Daoy (cell line): ENCODE measurements at regions not wholly inside any gene's neighbourhood (a gene's known extent, or its start where the extent isn't known, plus 50 kb on each side); places are given as distances from the start of the nearest gene placed in this dataset.

ENCODE experiments used
- DNase-seq: peaks from one replicate; pipeline ENCODE4 v3.0.0-alpha.2; 2015; ENCODE audit warnings: low read depth

DNA sequence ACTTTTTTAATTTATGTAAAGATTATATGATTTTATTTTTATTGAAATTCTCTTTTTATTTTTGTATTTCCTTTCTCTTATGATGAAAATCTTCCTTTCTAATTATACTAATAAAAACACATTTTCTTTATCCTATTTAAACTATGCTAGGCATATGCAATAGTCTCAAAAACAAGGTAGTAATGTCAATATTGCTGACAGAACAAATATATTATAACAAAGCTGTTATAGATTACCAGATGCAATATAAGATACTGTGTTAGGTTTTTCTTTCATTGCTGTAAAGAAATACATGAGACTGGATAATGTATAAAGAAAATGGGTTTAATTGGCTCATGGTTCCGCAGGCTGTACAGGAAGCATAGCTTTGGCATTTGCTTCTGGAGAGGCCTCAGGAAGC is 631.2 kb upstream of the SOX11 start:
- DNase-seq, result no peak

DNA sequence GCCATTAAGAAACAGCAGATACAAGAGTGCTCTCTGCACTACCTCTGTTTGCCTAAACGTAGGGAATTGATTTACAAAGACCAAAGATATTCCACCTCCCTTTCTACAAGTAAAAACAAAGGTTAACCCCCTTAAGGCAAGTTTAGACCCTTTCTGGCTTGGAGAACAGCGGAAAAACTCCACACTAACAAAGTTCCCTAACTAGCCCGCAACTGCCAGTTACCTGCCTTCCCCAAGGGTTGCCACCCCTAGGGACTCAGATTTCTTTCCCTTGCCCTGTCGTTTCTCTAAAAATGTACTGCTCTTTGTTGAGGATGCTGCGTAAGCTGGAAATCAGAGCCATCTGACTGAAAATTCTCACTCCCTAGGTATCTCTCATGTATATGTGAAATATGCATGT is 627.5 kb upstream of the SOX11 start:
- no peak for DNase-seq

DNA sequence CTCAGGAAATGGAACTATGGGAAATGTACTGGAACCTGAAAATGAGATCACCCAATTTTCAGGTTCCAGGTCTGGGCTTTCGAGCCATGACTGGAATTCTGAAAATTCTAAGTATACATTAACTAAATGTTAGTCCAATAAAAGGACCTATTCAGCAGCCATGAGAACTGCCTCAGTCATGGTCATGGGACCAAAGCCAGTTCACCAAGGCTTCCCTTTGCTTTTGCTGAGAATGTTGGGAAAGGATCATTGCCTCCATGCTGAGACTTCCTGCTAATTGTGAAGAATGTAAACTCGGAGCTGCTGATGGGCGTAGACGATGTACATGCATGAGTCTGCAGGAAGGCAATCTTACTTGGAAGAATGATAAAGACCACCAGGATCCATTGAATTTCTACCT is 624.4 kb upstream of the SOX11 start:
- DNase-seq, result no peak

DNA sequence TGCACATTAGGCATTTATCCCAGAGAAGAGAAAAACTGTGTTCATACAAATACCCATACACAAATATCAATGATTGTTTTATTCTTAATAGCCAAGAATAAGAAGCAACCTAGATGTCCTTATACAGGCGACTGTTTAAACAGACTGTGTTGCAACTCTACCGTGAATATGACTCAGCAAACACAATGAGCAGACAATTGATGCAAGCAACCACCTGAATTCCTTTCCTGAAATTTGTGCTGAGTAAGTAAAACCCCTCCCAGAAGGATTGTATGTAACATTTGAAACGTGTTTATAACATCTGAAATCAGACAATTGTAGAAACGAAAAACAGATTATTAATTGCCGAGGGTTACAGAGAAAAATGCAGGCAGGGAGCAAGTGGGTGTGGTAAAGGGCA is 621.9 kb upstream of the SOX11 start:
- DNase-seq, result peak; percentile 14

DNA sequence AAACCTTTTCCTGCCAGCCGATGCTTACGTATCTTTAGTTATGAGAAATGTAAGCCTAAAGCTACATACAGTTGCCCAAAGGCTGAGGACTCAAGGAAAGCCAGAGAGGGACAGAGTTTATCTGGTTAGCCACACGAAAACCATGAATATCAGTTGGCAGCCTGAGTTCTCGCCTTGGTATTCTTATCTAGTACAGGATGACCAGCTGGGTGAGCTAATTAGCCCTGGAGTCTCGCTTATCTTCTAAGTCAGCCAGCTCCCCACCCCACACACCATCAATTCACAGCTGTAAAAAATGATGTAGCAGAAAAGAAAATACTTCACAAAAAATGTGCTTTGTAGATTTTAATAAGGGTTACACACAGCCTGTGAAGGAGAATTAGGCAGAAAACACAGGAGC is 617.5 kb upstream of the SOX11 start:
- DNase-seq, result no peak

DNA sequence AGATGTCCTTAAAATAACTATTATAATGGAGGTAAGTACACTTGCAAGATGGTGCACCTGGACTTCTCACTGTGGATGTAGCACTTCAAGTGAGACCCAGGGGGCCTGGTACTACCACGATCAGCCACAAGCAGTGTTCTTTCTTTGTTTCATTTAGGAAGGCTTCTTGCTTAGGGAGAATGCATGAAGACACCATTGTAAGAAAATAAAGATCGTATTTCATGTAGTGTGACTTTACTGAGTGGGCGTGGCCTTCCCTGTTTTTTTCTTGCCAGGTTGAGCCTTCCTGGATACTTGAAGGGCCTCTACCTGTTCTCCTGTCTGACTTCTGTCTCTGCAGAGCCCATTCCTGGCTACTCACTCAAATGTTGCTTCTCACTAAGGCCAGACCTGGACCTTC is 615.6 kb upstream of the SOX11 start:
- no peak for DNase-seq

DNA sequence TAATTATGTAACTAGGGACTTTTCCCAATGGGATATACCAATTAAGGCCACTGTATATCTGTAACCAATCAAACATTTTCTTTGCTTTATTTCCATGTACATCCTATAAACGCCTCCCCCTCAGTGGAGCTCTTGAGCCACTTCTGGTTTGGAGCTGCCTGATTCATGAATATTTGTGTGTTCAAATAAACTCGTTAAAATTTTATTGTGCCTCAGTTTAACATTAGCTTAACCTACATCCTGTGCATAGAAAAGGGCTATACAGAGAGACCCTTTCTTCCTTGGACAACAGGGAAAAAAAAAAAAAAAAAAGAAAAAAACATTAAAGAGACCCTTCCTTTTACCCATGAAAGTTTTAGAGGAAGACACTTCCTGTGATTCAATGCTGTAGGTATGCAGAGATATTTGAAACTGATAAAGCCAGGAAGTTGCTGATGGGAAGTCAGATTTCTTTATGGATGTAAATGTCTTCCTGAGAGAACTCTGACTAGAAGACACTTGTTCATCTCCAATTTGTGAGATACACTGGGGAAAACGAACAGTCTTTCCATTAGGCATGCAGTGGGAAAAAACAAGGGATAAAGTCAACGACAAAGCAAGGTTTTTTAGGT is 614.6 kb upstream of the SOX11 start:
- DNase-seq, result peak; percentile 8

DNA sequence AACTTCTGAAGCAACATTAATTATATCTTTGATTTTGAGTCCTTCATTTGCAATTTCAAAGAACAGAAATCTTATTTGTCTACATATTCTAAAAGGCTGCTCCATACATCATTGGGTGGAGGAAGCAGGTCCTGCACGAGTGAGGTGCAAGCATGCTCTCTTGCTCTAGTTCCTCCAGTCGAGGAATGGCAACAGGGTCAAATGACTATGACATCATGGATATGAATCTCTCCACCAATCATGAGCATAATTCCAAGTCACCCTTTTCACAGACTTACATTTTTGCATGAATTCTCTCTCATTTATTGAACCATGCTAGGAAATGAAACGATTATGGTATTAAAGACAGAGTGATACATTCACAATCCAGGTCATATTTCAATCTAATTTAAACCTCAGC is 608.8 kb upstream of the SOX11 start:
- no peak for DNase-seq

DNA sequence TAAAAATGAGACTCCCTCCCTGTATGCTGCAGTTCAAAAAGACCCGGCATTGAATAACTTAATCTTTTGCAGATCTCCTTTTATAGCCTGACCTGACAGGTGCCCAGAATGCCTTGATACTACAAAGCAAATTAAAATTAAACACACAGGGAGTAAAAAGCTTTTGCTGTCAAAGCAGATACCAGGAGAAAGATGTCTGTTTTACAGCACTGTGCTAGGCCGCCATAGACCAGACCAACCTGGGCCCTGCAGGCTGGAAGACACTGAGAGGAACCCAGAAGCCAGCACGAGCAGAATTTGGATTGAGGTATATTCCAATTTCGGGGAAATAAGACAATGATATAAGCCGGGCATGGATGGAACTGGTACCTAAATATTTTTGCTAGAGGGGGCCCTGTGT is 602.8 kb upstream of the SOX11 start:
- no peak for DNase-seq

DNA sequence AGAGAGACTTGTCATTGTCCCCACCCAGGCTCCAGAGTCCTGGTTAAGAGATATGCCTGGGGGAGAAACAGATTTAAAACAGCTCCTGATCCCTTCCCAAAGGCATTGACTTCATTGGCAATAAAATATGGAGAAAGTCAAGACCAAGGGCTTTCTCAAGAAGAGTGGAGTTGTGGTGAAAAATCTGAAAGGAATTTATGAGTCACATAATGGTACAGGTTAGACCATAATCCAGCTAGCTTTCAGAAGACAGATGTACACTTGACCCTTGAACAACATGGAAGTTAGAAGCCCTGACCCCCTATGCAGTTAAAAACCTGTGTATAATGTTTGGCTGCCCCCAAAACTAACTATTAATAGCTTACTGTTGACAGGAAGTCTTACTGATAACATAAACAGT is 599.1 kb upstream of the SOX11 start:
- DNase-seq, result no peak

DNA sequence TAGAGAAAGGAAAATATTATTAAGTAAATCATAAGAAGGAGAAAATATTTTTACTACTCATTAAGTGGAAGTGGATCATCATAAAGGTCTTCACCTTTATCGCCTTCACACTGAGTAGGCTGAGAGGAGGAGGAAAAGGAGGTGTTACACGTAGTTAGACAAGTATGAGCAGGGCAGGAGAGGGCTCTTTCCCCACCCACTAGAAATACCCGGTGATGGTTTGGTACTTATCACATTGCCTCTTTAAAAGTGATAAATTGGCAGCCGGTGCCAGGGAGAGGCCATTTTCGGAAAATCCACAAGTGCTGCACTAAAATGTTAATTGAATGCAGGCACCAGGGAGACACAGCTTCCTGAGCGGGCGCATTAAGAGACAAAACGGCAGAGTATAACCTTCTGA is 598.7 kb upstream of the SOX11 start:
- no peak for DNase-seq

DNA sequence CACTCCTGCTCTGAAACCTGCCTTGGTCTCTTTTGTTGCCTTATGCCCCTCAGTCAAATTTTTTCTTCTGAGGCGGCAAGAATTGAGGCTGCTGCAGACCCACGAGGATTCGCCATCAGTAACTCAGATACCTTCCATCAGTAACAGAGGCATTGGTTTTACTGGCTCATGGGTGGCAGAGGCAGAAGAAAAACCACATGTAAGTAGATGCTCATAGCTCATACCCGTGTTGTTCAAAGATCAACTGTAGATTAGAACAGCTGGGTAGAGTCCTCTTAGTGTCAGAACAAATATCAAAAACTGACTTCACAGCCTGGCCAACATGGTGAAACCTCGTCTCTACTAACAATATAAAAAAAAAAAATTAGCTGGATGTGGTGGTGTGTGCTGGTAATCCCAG is 598.0 kb upstream of the SOX11 start:
- DNase-seq, result no peak

DNA sequence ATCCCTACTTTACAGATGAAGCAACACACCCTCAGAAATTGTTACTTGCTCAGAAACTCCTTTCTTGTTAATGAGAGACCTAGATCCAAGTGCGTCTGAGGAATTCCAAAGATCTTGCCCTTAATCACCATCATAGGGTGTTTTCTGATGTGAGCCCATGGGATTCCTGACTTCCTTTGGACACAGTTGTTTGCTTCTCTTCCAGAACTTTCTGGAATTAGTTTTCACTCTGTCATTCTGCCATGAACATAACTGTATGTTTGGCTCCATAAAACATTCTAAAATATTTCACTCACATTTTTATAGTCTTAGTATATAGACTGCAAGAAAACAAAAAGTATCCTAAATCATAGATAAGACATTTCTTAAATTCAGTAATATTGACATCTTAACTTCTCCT is 593.9 kb upstream of the SOX11 start:
- no peak for DNase-seq

DNA sequence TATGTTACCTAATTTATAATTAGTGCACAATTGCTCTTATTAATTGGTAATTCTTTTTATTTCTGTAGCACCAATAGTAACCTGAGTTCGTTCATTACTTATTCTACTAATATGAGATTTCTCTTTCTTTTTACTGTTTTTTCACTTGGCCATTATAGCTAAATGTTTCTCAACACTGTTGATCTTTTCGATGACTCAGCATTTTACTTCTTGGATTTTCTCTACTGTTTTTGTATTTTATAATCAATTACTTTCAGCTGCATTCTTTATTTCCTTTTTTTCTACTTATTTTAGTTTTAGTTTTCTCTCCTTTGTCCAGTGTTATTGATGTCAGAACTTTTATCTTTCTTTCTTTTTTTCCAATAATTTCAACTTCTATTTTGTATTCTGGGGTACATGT is 589.4 kb upstream of the SOX11 start:
- DNase-seq, result no peak

DNA sequence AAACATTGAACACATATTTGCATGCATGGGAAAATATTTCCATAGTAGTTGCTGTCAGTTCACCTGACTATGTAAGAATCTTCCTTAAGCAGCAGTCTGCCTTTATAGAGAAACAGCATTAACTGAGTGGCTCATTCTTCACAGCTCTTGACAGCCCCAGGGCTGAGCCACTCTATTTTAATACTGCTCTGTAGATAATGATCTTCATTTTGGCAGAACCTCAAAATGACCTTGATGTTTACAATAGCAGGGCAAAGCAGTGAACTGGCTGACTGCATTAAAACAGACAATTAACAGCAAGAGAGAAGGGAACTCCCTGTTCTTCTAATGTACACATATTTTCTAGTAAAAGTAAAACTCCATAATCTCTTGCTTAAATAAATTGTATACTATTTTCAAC is 580.6 kb upstream of the SOX11 start:
- no peak for DNase-seq

DNA sequence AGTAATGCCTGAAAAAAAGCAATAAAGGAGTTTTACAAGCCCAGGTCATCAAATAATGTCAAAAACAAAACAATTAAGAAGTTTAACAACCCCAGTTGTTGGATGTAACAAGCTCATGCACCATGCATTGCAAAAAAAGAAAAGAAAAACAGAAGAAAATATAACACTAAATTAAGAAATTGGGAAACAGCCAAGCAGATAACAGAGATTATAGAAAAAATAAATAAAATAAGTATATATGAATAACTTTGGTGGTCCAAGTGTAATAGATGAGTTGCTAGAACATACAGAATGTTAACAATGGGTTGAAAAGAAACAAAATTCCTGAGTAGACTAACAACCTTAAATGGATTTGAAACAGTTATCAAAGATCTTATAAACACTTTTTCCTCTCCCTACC is 573.1 kb upstream of the SOX11 start:
- no peak for DNase-seq

DNA sequence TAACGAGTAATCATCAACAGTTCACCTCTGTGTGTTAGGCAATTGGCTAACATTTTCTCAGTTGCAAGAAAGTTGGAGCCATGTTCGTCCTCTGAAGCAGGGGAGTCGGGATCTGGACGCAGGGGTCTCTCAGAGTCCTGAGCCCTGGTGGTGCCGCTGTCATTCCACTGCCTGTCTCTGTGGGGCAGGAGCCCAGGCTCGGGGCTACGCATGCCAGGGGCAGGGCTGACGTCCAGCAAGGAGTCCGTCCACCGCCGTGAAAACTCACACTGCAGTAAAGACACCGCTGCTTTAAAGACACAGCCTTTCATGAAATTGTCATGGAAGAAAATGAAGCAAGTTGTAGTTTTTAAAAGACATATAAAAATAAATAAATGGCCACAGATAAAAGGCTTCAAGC is 571.1 kb upstream of the SOX11 start:
- DNase-seq, result no peak

DNA sequence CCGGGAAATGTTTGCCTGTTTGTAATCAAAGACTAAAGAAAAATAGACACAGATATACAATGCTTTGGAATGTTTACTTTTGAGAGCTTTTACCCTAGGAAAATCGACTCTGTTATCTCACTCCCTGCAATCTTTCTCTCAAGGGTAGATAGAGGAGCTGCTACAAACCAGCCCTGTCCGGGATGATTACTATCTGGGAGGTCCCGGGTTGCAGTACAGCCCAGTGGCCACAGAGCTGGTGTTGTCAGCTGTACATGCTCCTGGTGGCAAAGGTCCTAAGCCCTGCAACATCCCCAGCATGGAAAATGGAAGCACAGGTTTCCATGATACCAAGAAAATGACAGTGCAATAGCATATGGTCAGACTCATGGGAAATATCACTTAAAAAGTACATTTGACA is 570.5 kb upstream of the SOX11 start:
- no peak for DNase-seq

DNA sequence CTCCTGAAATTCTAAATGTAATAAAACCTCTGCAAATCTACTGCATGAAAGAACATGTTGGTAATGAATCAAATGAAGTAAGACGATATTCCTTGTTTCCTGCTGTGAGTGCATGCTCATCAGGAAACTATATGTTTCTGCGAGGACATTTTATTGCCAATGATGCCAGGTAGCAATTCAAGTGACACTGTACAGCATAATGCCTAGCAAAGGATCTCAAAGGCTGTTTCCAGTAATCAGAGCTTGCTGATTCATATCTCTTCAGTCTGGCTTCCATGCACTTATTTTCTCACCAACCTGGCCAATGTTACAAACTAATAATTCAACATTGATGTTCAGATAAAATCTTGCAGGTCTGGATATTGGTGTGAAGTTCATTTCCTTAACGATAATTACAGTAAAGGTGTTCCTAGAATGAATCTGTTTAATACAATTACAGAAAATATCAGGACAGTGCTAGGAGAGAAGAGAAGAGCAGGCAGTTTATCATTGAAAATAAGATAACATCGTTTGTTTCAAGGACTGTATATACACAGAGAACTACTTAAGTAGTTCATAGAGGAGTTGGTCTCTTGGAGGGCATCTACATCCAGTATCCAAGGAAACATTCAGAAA is 568.5 kb upstream of the SOX11 start:
- DNase-seq, result no peak

DNA sequence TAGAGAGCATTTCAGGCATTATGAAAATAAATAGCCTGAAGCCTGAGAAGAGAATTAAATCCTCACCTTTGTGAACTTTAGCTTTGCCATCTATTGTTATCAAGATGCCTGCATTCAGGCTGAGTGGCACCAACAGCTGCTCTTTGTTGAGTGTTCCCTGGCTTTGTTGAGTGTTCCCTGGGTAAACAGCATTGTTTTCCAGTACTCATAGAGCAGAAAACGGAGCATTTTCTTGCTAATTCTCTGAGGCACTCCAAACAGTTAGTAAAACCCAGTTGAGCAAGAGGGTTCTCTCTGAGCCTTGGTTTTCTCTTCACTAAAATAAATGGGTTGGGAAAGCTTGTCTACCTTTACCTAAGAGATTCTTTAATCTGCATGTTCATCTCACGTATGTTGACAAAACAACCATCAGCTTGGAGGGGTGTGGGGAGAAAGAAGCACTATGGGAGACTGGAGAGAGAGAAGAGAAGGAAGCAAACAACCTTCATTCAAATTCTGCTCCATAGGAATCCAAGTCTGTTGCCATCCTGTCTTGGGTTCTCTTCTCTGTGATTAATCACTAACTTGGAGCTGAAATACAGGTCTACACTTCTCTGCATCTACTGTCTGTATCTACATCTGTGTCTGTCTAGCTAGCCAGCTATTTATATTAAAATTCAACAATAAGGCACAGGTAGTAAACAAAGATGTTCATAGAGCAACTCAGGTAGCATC is 567.0 kb upstream of the SOX11 start:
- no peak for DNase-seq

DNA sequence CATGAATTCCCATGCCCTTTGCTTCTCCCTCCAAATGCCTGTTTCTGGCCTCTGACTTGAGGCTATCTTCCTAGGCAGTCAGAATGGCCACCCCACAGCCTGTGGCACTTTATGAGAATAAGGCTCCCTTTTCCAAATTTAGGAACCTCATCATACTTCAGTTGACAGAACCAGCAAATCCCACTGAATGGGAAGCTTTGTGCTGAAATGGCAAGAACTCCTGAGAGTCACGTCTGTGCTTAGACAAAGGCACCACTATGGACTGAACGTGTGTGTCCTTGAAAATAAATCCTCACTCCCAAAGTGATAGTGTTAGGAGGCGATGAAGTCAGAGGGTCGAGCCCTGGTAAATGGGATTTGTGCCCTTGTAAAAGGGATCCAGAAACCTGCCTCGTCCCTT is 559.9 kb upstream of the SOX11 start:
- no peak for DNase-seq

DNA sequence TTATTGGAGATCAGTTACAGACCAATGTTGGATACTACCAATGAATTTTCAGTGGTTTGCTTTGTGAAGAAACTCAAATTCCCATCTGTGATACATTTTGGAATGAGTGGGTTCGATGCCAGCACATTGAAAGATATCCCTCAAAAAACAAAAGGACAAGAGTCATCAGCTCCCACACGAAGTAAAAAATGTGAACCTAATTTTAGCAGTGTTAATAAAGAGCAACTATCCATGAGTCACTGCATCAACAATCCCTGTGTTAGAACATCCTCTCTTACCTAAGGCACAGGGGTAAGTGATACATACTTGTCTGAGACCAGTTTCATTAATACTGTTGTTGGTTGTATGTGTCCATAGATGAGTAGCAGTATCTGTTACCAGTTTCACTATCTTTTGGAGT is 551.8 kb upstream of the SOX11 start:
- peak; percentile 23 for DNase-seq

DNA sequence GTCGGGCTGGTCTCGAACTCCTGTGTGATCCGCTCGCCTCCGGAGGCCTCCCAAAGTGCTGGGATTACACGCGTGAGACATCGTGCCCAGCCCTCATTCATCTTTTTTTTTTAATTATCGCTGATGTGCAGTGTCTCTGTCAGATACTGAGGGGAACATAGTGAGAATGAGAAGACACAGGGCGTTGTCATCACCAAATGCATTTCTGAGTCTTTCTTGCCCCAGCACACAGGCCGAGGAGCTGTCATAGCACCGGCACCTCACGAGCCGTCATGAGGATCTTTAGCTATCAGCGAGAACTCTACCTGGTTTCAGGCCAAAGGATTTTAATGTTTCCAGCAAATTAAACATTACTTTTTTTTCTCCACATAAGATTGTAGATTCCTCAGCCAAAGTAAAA is 548.0 kb upstream of the SOX11 start:
- no peak for DNase-seq

DNA sequence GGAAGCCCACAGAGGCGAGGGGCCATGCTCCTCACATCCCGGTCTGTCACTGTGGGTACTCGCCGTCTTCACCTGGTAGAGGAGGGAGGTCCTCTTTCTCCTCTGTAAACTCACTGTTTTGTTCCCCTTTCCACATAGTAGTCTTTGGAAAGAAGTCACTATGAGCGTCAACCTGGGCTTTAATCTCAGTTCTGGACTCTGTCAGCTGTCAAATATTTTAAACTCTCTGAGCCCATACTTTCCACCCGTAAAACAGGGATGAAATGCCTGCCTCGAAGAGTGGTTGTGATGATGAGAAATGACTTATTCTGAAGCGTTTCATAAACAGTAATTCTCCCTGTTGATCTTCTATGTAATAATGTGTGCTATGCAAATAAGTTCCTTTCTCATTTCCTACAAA is 547.1 kb upstream of the SOX11 start:
- DNase-seq, result no peak
